Lower leg skin (tissue), 4 donors: ENCODE measurements at regions not wholly inside any gene's neighbourhood (a gene's known extent, or its start where the extent isn't known, plus 50 kb on each side); places are given as distances from the start of the nearest gene placed in this dataset.

ENCODE experiments used
- DNase-seq, 2 donors: peaks; one replicate each; pipeline ENCODE4 v3.0.0-alpha.2; 2019; ENCODE audit warnings: low spot score in 2 of 2
- H3K4me3 ChIP-seq: fragments of 200-600 bp; sonication (generic); 2 replicates; pipeline ENCODE4 v1.5.1; 2017; ENCODE audit warnings: mild to moderate bottlenecking, low read depth; ENCODE audit not compliant: poor library complexity, severe bottlenecking
- CTCF ChIP-seq, 3 donors: fragments of 450-650 bp; IDR thresholded peaks; one replicate each; pipeline ENCODE4 v1.5.1; 2016; ENCODE audit warnings: antibody characterized with exemption in 3 of 3, mild to moderate bottlenecking in 3 of 3, moderate library complexity in 2 of 3
- POLR2A ChIP-seq, 2 donors: fragments of 450-650 bp; IDR thresholded peaks; one replicate each; pipeline ENCODE4 v1.6.1; 2016 to 2017; ENCODE audit warnings: antibody characterized with exemption in 2 of 2, mild to moderate bottlenecking in 1 of 2, moderate library complexity in 1 of 2
- WGBS, 2 donors: methylation state at CpG; one replicate each; pipeline ENCODE4 v1.1.5; 2018; 5-methylcytosine and 5-hydroxymethylcytosine counted together
- intact Hi-C: fragments of 100-400 bp; cut with DNase I; formaldehyde crosslinking; loops from one replicate; pipeline ENCODE4 v1.15.0; 2023; ENCODE audit warnings: low total_unique reads

GRCh38 chr6:15046751-15047150, 199.1 kb upstream of the JARID2 start:
- 83 to 88% methylated on average over 4 of the region's 4 CpGs for WGBS, 2 donors

GRCh38 chr6:15048367-15048766, 197.5 kb upstream of the JARID2 start:
- no peak overlapping the region for H3K4me3 ChIP-seq
- intact Hi-C loops = no loop called here
- TF ChIP-seq CTCF (IDR thresholded peaks at IDR 0.05) (no peak), POLR2A (IDR thresholded peaks at IDR 0.05) (no peak)
- 89 to 92% methylated on average over 6 of the region's 6 CpGs for WGBS, 2 donors
- DNase-seq = no peak

More at GRCh38 chr6:15046751-15047150, 199.1 kb upstream of the JARID2 start:
- H3K4me3 ChIP-seq = no peak overlapping the region
- intact Hi-C loops = no loop called here
- no peak for TF ChIP-seq CTCF (IDR thresholded peaks at IDR 0.05)
- TF ChIP-seq POLR2A (IDR thresholded peaks at IDR 0.05) = no peak
- DNase-seq = no peak

- DNase-seq = no peak
- intact Hi-C loops = no loop called here
- 74 to 78% methylated on average over 9 of the region's 9 CpGs for WGBS, 2 donors
- no peak for TF ChIP-seq POLR2A (IDR thresholded peaks at IDR 0.05)
- no peak for TF ChIP-seq CTCF (IDR thresholded peaks at IDR 0.05)
- H3K4me3 ChIP-seq = no peak overlapping the region
These were observed 187.4 kb upstream of the JARID2 start for GRCh38 chr6:15058200-15059061.

- no peak for DNase-seq
- intact Hi-C loops = no loop called here
- H3K4me3 ChIP-seq = no peak overlapping the region
- TF ChIP-seq CTCF (IDR thresholded peaks at IDR 0.05) (no peak), POLR2A (IDR thresholded peaks at IDR 0.05) (no peak)
- WGBS, 2 donors = 64 to 70% methylated on average over 4 of the region's 4 CpGs
These were observed 184.7 kb upstream of the JARID2 start for GRCh38 chr6:15061180-15061641.

GRCh38 chr6:15061908-15062515, 183.9 kb upstream of the JARID2 start:
- no peak for DNase-seq
- no peak overlapping the region for H3K4me3 ChIP-seq
- 89 to 96% methylated on average over 6 of the region's 6 CpGs for WGBS, 2 donors
- intact Hi-C loops = no loop called here
- TF ChIP-seq POLR2A (IDR thresholded peaks at IDR 0.05) = no peak
- no peak for TF ChIP-seq CTCF (IDR thresholded peaks at IDR 0.05)
